Stimulated activated CD4-positive, alpha-beta T cell treated with anti-CD3 and anti-CD28 coated beads, TNF-alpha, amount 100 ng/mL, for 48 hours (primary cell): ENCODE measurements at regions not wholly inside any gene's neighbourhood (a gene's known extent, or its start where the extent isn't known, plus 50 kb on each side); places are given as distances from the start of the nearest gene placed in this dataset.

ENCODE experiments used
- DNase-seq, 3 donors: peaks; one replicate each; pipeline ENCODE4 v3.0.0-alpha.2; 2020; ENCODE audit warnings: low read depth in 3 of 3

DNA sequence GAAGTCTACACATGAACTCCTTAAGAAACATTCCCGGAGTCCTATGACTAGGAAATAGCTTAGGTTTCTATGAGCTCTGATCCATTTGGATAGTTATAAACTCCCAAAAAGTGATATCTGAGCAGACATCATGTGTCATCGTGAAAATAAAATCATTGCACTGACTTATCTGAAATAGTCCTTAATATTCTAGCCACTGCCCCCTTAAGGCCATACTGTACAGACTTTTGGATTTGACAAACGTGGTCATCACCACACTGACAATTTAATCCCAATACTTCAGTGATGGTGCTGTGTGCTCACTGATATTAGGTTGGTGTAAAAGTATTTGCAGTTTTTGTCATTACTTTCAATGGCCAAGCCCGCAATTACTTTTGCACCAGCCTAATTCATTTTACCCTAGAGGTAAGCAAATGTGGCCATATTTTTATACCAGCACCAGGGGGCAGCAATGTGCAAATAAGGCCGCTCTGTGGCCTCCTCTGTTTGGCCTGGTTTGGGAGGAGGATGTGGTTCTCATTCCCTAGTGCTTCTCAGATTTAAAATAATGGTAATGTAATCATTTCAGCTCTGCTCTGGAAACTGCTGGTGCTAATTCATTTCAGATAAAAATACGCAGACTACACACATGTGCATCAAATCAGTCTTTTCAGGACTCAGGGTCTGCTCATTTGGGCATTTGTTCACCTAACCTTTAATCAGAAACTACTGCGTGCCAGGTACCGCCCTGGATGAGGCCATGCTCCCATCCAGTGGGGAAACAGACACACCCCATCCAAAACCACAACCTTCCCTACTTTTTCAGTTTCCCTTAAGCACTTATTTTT lies 196.4 kb upstream of the C1QTNF7 start:
- peak; percentile 52 to 74 (median 60) for DNase-seq

DNA sequence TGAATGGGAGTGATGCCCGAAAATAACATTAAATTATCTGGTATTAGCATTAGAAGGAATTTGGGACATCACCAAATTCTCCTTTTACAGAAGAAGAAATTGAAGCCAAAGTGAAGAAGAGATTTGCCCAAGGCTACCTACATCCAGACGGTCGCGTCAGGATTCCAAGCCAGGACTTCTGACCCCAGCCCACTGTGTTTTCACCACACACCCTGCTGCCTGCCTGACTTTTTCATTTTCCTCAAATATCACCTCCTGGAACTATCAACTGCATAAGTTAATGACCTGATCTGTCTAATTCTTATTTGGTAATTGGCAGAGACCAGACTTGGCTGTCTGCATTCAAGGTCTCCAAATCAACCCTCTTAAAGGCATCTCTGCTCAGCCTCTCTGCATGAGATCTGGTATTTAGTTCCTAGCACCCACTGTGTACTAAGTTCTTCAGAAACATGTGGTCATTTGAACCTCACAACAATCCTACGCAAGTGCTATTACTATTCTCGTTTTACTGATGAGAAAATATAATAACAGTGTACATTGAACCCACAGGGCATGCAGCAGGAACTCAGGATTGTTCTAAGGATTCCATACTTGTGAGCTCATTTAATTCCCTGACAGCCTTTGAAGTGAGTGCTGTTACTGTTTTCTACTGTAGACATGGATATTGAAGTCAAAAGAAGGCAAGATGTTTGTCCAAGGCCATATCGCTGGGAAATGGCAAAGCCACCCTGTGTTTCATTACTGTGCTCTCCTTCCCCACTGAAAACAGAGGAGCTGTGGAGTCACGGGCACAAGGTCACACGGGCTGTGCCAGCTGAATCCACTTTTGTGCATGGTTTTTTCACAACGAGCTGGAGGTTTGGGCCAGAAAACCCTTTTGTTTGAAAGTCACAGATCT lies 195.2 kb upstream of the C1QTNF7 start:
- no peak for DNase-seq

DNA sequence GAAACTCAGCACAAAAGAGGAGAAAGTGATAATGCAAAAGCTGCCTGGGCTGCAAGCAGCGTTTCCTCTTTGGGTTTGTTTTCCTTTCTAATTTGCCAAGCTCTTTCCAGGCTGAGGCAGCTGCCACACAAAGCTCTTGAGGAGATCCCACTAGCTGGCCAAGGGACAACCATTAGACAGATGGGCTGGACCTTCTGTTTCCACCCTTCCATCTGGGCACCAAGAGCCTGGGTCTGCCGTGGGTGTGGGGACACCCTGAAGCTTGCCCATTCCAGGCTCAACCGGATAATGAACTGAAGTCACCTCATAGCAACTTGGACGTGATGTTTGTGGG lies 194.6 kb upstream of the C1QTNF7 start:
- no peak for DNase-seq

DNA sequence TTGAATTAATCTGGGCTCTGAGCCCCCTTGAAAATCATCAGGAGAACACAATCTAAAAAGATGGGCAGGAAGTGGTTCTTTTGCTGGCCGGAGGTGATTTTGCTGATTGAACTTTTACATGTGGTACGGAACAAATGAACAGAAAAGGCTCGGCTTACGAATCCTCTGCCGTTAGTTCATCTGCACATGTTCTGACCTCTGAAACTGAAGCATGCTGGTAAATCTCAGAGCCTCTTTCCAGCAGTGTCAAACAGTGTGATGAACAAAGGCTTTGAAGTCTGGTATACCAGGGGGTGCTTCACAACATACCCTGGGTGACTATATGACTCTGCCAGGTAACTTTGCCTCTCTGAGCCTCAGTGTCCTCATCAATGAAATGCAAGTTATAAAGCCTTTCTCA lies 194.2 kb upstream of the C1QTNF7 start:
- DNase-seq, result peak in 1 of 3 donors; percentile 12

DNA sequence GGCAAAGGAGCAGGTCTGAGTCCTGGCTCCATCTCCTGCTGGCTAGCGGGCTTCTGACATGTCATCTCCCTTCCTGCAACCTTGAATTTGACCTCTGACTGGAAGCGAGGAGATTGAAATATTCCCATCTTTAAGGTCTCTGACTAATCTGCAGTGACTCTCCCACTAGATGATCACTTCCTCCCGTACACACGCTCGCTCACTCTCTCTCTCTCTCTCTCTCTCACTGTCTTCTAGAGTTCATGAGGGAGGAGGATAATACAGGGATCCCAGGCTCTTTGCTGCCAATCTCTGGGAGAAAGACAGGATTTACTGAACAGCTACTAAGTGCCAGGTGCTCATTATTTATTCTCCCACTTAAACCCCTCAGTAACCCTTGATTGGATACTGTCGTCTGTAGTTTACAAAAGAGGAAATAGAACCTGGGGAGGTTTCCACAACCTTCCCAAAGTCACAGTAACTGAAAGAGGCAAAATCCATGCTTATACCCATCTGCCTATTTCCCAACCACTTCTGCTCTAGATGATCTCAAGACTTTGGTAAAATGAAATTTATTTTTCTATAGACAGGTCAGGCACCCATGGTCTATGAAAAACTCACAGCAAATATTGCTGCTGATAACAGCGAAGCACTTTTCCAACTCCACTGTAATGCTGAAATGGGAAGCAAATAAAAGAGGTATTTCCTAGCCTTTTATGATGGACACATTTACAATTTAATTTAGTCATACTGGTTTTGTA lies 193.5 kb upstream of the C1QTNF7 start:
- no peak for DNase-seq

DNA sequence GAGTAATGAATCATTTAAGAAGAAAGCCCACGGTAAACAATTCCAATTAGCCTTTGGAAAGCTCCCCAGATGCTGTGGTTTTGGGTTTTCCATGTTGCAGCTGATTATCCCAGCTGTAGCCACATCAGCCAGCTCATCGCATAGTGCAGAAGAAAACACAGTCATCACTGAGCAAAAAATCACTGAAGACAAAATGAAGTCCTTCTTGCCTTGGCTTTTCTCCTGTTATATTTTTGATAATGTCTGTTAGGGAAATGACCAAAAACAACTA lies 193.0 kb upstream of the C1QTNF7 start:
- DNase-seq, result no peak

DNA sequence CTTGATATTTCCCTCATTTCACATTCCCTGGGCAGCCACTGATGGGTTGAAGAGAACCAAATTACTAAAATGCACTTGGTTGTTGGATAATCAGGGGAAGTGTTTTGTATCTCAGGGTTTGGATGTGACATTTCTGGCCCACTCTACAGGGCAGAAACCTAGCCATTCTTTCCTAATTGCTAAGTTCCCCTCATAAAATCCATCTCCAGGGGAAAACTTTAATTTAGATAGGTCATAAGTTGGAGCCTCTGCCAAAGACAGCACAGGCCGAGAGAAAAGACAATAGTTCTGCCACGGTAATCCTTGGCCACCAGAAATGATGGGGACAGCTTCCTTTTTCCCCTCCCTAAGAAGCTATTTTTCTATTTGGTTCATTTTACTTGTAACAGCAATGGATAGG lies 192.7 kb upstream of the C1QTNF7 start:
- no peak for DNase-seq

DNA sequence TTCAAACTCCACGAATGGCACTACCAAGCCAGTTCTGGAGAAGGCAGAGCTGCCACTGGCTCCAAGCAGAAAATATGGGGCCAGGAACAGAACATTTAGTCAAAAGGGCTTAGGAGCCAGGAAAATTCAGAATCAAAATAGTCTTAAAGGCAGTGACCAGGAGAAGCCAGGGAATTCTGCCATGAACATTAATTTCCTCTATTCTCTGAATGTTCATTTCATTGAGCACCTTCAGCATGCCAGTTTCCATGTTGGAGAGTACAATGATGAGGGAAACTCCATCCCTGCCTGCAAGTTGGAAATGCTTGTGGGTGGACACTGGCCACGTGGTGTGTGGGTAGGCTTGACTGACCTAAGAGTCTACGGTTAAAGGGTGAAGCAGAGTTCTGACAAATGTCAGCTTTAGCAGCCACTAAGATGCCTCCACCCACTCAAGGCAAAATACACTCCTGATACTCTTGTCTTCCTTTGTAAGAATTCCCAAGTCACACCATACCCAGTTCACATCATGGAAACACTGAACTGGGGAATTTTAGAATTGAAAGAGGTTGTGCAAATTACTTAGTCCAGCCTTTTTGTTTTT lies 190.1 kb upstream of the C1QTNF7 start:
- DNase-seq, result no peak

DNA sequence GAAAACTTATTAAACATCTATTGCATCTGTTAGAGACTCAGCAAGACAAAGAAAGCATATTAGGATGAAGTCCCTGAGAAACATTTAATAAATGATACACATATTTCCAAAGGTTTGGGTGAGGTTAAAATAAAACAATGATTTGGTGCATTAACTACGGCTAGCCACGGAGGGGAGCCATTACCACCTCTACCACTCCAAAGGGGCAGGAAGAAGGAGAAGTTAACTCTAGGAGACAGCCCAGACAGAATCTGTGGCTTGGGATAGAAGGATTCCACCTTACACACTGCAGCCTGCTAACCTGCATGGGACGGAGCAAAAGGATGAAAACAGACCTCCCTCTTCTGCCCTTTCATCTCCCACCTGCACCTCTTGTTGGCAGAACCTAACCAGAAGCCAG lies 189.1 kb upstream of the C1QTNF7 start:
- DNase-seq, result peak in 1 of 3 donors; percentile 19

DNA sequence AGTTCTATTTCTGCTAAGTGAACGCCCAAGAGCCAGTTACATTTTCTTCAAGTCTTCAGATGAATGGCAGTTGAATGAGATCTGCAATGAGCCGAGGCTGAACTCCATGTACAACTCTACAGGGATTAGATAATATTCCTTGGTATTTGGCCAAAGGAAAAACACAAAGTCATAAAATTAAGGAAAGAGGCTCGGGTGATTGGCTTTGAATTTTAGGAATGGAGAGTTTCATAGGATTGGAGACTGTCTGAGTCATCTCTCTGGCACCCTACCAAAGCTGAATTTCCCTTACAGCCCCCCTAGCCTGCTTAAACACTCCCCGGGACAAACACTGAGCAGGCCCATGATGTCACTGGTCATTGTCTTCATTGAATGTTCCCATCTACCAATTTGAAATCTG lies 188.0 kb upstream of the C1QTNF7 start:
- DNase-seq, result no peak

DNA sequence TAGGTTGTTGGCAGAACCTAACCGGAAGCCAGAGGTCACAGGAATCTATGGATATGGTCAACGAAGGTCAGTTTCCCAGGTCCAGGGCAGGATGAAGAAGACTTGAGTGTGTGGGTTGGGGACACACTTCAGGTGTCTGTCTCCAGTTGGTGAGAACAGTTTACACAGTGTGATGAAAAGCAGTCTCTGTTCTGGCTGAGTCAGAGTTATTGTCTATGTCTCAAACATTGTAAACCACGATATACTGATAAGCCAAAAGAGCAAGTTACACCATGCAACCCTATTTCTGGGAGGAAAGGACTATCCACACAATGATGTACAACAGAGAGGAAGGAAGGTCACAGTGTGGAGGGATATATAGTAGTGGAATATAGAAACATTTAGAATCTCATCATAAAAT lies 187.1 kb upstream of the C1QTNF7 start:
- DNase-seq, result no peak

DNA sequence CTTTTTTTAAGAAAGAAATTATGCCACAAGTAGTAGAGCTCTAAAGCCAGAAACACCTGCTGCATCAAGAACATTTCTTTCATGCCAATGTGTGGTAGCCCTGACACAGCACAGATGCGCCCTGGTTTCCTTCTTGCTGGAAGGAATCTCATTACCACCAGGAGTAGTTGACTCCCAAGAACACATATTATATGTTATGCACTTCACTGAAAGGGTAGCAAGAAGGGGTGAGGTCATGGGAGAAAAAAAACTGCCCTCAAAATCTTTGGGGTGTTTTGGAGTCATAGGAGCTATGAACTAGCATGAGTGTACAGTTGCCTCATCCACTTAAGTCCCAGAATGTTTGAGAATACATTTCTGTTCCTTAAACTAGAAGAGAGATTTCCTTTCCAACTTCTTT lies 185.8 kb upstream of the C1QTNF7 start:
- DNase-seq, result no peak

DNA sequence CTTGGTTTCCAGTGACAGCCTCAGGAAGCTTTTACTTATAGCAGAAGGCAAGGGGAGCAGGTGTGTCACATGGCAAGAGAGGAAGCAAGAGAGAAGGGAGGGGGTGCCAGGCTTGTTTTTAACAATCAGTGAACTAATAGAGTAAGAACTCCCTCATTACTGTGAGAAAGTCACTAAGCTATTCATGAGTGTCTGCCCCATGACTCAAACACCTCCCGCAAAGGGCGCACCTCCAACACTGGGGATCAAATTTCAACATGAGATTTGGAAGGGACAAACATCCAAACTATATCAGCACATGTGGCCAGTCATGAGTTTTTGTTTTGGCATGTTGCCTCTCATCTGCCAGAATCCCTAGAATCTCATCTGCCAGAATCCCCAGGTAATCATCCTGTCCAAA lies 183.5 kb upstream of the C1QTNF7 start:
- no peak for DNase-seq

DNA sequence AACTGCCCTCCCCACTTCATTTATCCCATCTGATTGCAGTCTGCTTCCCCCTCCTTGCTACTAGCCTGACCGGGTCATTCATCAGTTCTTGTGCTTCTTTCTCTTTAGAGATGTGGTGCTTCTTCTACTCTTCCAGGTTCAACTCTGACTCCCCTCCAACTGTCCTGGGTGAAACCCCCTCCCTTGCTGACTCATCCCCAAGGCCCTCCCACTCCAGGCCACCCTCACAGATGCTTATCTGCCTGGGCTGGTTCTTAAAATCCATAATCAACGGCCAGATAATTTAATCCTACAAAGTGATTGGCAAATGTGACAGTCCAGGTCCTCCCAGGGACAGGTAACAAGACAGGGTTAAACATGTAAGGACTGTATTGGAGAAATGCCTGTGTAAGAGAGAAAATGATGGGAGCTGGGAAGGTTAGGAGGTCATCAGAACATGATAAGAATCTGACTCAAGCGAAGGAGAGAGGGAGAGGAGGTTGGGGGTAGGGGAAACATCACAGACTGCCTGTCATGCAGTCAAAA lies 182.8 kb upstream of the C1QTNF7 start:
- DNase-seq, result no peak

DNA sequence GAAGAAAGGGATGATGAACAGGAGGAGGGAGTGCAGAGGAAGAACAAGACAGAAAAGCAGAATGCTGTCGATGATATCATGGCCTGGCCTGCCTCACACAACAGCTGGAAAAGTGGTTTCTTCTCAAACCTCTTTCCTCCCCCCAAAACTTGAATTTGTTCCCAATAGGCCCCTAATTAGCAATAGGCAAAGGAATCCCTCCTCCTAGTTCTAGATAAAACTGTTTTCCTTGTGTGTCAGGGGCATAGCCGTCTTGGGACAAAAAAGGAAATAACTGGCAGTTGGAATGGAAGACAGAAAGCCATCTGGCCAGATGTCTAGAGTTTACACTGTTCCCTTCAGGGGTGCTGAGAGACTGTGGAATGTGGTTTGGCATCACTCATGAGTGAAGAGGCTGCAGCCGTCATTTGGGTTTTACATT lies 177.8 kb upstream of the C1QTNF7 start:
- DNase-seq, result no peak

DNA sequence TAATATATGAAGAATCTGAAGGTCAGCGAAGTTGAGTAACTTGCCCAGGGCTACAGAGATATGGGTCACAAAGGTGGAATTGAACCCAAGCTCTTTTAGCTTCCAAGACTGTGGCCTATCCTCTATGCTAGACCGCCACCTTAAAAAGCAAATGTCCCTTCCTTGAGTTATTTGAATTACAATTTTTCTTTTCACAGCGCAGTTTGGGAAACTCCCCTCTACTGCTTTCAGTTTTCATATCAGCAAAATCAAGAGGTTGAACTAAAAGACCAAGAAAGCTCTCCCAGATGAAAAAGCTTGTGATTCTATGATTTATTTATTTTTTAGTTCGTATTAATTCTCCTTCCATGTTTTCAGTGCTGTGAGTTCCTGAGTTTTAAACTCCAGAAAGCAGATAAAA lies 174.5 kb upstream of the C1QTNF7 start:
- DNase-seq, result no peak

DNA sequence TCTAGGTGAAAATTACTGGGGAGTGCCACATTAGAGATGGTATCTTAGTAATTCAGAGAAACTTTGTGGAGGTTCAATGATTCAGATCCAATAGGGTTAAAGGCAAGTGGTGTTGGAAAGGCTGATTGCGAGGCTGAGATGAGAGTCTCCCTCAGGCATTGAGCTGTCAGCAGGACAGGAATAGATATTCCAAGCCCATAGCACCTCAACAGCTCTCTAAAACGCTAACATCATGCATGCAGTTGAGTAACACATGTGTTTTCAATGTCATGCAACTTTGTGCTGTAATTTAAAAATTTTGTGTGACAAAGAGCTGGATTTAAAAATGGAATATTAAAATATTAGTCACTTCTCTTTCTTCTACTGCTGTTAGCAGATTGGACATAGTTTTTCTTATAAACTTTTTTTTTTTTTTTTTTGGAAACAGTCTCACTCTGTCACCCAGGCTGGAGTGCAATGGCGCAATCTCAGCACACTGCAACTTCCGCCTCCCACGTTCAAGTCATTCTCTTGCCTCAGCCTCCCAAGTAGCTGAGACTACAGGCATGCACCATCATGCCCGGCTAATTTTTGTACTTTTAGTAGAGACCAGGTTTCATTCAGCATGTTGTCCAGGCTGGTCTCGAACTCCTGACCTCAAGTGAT lies 173.5 kb upstream of the C1QTNF7 start:
- no peak for DNase-seq

DNA sequence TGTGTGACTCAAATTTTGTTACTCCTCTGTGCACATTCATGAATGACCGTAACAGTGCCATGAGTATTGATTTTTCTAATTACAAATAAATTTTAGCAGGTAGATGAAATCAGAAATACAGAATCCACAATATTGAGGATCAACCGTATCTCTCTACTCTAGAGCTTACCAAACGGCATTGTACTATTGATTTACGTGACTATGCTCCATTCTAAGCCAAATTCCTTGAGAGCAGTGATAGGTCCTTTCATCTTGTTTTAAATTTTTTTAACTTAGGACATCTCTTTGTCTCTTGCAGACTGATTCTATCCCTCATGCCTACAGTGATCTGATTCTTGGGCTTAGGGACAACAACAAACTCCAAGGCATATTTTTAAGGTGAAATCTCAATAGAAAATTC lies 172.3 kb upstream of the C1QTNF7 start:
- DNase-seq, result no peak

DNA sequence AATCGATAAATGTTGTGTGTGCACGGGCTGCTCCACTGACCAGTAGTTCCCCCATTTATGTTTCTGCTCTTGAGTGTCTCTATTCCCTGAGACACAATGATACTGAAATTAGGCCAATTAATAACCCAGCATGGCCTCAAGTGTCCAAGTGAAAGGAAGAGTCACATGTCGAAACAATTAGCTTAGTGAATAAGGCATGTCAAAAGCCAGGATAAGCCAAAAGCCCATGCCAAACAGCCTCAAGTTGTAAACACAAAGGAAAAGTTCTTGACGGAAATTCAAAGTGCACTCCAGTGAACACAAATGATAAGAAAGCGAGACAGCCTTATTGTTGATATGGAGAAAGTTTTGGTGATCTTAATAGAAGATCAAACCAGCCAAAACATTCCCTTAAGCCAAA lies 167.1 kb upstream of the C1QTNF7 start:
- no peak for DNase-seq

DNA sequence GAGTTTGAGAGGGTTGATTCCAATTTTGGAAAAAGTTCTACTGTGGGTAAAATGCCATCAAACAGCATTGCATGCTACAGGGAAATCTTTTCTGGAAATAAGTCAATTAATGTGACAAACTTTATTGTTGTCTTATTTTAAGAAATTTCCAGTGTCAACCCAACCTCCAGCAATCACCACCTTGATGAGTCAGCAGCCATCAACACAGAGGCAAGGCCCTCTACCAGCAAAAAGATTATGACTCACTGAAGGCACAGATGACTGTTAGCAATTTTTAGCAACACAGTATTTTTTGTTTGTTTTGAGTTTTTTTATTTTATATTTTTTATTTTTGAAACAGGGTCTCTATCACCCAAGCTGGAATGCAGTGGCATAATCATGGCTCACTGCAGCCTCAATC lies 165.4 kb upstream of the C1QTNF7 start:
- no peak for DNase-seq

DNA sequence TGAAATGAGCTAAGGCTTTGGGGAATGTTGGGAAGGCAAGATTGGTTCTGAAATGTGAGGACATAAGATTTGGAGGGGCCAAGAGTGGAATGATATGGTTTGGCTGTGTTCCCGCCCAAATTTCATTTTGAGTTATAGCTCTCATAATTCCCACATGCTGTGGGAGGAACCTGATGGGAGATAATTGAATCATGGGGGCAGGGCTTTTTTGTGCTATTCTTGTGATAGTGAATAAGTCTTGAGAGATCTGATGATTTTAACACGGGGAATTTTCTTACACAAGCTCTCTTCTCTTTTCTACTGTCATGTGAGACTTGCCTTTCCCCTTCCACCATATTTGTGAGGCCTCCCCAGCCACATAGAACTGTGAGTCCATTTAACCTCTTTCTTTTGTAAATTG lies 157.6 kb upstream of the C1QTNF7 start:
- no peak for DNase-seq

DNA sequence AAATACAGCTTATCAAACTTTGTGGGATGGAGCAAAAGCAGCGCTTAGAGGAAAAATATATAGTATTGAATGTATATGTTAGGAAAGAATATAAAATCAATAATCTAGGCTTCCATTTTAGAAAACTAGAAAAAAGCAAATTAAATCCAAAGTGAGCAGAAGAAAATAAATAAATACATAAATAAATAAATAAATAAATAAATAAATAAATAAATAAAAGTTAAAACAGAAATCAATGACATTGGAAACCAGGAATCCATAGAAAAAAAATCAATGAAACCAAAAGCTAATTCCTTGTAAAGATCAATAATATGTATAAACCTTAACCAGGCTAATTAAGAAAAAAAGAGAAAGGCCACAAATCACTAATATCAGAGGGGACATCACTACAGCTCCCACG lies 141.8 kb upstream of the C1QTNF7 start:
- no peak for DNase-seq
